H1 (cell line): ENCODE measurements at regions not wholly inside any gene's neighbourhood (a gene's known extent, or its start where the extent isn't known, plus 50 kb on each side); places are given as distances from the start of the nearest gene placed in this dataset.

ENCODE experiments used
- BACH1 ChIP-seq: IDR thresholded peaks from 2 replicates; pipeline ENCODE4 v1.6.1; 2012; ENCODE audit warnings: low read length, improper control_type of control experiment
- CBX5 ChIP-seq: fragments of 300-800, 300-1000 bp; sonication (generic); IDR thresholded peaks from 2 replicates; pipeline ENCODE4 v1.7.1; 2016; ENCODE audit warnings: antibody characterized with exemption, low read length, low read depth
- EP300 ChIP-seq, 2 experiments: IDR thresholded peaks; 1 replicate in 1 of 2; 2 replicates in 1 of 2; pipeline ENCODE4 v1.6.1; 2011 to 2012; ENCODE audit warnings: low read depth in 2 of 2, low read length in 2 of 2, mild to moderate bottlenecking in 2 of 2, borderline replicate concordance in 1 of 2, inconsistent platforms in 1 of 2, moderate library complexity in 1 of 2
- POLR2A ChIP-seq, 2 experiments: IDR thresholded peaks; 1 replicate in 1 of 2; 2 replicates in 1 of 2; pipeline ENCODE4 v1.6.1; 2011; ENCODE audit warnings: low read depth in 2 of 2, low read length in 2 of 2, mild to moderate bottlenecking in 2 of 2; ENCODE audit errors: control extremely low read depth in 1 of 2
- POLR2AphosphoS5 ChIP-seq: IDR thresholded peaks from 2 replicates; pipeline ENCODE4 v1.6.1; 2011; ENCODE audit warnings: low read depth, low read length
- RAD21 ChIP-seq, 2 experiments: IDR thresholded peaks in 1 of 2; conservative IDR thresholded peaks in 1 of 2; 2 replicates each; pipeline ENCODE4 v1.6.1; 2011; ENCODE audit warnings: low read depth in 2 of 2, low read length in 2 of 2, improper control_type of control experiment in 1 of 2, inconsistent platforms in 1 of 2, mild to moderate bottlenecking in 1 of 2, moderate library complexity in 1 of 2
- SIN3A ChIP-seq, 2 experiments: IDR thresholded peaks in 1 of 2; conservative IDR thresholded peaks in 1 of 2; 2 replicates each; pipeline ENCODE4 v1.6.1; 2011 to 2012; ENCODE audit warnings: low read length in 2 of 2, improper control_type of control experiment in 1 of 2, low read depth in 1 of 2, mild to moderate bottlenecking in 1 of 2
- SRF ChIP-seq: IDR thresholded peaks from 2 replicates; pipeline ENCODE4 v1.6.1; 2011; ENCODE audit warnings: mild to moderate bottlenecking, low read depth, low read length, moderate library complexity
- TAF1 ChIP-seq: IDR thresholded peaks from 2 replicates; pipeline ENCODE4 v1.6.1; 2011; ENCODE audit warnings: mild to moderate bottlenecking, low read depth, low read length
- TF ChIP-seq, protein P1 (sequence below), 3 experiments: IDR thresholded peaks; 1 replicate in 2 of 3; 2 replicates in 1 of 3; pipeline versions ENCODE4 v1.5.1 to v1.6.1; 2011; ENCODE audit warnings: low read length in 3 of 3, mild to moderate bottlenecking in 3 of 3, inconsistent platforms in 2 of 3, low read depth in 1 of 3, moderate library complexity in 1 of 3; ENCODE audit not compliant: insufficient read depth in 1 of 3; ENCODE audit errors: control extremely low read depth in 1 of 3
- TF ChIP-seq, protein P2 (sequence below): IDR thresholded peaks from 2 replicates; pipeline ENCODE4 v1.6.1; 2011; ENCODE audit warnings: low read length, improper control_type of control experiment

DNA sequence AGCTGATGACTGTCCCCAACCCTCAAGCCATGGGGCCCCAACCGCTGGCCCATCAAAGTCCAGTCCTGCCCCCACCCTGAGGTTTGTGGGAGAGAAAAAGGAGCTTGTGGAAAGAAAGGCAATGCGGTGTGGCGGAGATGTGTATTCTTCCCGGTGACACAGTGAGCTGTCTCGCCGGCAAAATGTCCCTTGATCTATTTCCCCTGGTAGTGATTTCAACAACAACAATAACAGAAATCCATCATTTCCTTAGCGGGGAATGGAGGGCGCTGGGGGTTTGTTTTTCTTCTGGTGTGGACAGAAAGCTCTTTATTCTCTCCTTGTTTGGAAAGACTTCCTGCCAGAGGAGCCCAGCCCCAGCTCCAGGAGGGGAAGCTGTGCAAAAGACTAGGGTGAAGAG, 93.7 kb upstream of the LHX5 start:
- no peak for TF ChIP-seq BACH1
- TF ChIP-seq POLR2A (IDR thresholded peaks at IDR 0.05; ENCODE audit: control extremely low read depth in 1 of 2, low read depth in 2 of 2, low read length in 2 of 2), result no peak
- TF ChIP-seq, protein P1, sequence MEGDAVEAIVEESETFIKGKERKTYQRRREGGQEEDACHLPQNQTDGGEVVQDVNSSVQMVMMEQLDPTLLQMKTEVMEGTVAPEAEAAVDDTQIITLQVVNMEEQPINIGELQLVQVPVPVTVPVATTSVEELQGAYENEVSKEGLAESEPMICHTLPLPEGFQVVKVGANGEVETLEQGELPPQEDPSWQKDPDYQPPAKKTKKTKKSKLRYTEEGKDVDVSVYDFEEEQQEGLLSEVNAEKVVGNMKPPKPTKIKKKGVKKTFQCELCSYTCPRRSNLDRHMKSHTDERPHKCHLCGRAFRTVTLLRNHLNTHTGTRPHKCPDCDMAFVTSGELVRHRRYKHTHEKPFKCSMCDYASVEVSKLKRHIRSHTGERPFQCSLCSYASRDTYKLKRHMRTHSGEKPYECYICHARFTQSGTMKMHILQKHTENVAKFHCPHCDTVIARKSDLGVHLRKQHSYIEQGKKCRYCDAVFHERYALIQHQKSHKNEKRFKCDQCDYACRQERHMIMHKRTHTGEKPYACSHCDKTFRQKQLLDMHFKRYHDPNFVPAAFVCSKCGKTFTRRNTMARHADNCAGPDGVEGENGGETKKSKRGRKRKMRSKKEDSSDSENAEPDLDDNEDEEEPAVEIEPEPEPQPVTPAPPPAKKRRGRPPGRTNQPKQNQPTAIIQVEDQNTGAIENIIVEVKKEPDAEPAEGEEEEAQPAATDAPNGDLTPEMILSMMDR (IDR thresholded peaks at IDR 0.05; ENCODE audit: control extremely low read depth in 1 of 3, insufficient read depth in 1 of 3, low read depth in 1 of 3, low read length in 3 of 3), result no peak
- no peak for TF ChIP-seq SRF
- no peak for TF ChIP-seq SIN3A (conservative IDR thresholded peaks at IDR 0.05 in 1 of 2, IDR thresholded peaks at IDR 0.05 in 1 of 2; ENCODE audit: low read depth in 1 of 2, low read length in 2 of 2)
- no peak for TF ChIP-seq RAD21 (IDR thresholded peaks at IDR 0.05 in 1 of 2, conservative IDR thresholded peaks at IDR 0.05 in 1 of 2; ENCODE audit: low read depth in 2 of 2, low read length in 2 of 2)
- TF ChIP-seq POLR2AphosphoS5, result no peak
- TF ChIP-seq, protein P2, sequence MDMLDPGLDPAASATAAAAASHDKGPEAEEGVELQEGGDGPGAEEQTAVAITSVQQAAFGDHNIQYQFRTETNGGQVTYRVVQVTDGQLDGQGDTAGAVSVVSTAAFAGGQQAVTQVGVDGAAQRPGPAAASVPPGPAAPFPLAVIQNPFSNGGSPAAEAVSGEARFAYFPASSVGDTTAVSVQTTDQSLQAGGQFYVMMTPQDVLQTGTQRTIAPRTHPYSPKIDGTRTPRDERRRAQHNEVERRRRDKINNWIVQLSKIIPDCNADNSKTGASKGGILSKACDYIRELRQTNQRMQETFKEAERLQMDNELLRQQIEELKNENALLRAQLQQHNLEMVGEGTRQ, result no peak
- no peak for TF ChIP-seq TAF1
- no peak for TF ChIP-seq EP300 (IDR thresholded peaks at IDR 0.05; ENCODE audit: borderline replicate concordance in 1 of 2, low read depth in 2 of 2, low read length in 2 of 2)
- TF ChIP-seq CBX5, result no peak
